ENCODE measurements at regions not wholly inside any gene's neighbourhood (a gene's known extent, or its start where the extent isn't known, plus 50 kb on each side); places are given as distances from the start of the nearest gene placed in this dataset.
"Not testable (repeated sequence)": the region's sequence is repeated elsewhere in the genome, so short reads cannot be mapped to it uniquely, and the experiment has no call there.

DNA sequence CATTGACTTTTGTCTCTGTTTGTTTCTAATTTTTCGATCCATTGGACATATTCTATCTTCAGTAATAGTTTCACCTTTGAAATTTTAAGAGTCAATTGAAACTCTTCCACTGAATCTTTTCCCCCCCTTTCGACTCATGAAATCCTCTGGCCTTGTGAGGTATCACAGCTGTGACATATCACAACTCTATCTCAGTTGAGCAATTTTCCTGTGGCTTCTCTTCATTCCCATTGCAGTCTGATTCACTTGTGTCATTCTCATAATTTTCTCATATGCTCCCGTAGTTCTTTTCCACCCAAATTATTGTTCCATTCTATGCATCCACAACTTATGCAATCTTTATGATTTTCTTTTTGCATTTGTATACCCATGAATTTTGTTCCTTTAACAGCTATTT lies 261.6 kb downstream of the DACT1 start:
- Histone ChIP-seq H2AFZ (ENCODE audit: low read depth, low read length) (no peak overlapping the region), H3K27me3 (ENCODE audit: insufficient read depth, low read length) (peaks cover 8% of the 10 kb centered on the region), H3K4me3 (ENCODE audit: low read length) (no peak overlapping the region), H3K36me3 (ENCODE audit: insufficient read depth, low read length) (no peaks in the 10 kb centered on the region), H3K9me3 (ENCODE audit: low read length) (no peaks in the 10 kb centered on the region), H3K4me1 (ENCODE audit: insufficient read depth, low read length) (no peaks in the 10 kb centered on the region)

DNA sequence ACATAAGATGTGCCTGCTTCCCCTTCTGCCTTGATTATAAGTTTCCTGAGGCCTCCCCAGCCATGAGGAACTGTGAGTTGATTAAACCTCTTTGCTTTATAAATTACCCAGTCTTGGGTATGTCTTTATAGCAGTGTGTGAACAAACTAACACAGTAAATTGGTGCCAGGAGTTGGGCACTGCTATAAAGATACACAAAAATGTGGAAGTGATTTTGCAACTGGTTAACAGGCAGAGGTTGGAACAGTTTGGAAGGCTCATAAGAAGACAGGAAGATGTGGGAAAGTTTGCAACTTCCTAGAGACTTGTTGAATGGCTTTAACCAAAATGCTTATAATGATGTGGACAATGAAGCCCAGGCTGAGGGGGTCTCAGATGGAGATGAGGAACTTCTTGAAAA lies 264.1 kb downstream of the DACT1 start:
- Histone ChIP-seq H2AFZ (ENCODE audit: low read depth, low read length) (no peak overlapping the region), H3K36me3 (ENCODE audit: insufficient read depth, low read length) (no peaks in the 10 kb centered on the region), H3K4me3 (ENCODE audit: low read length) (no peak overlapping the region)

GRCh38 chr14:58904776-58905175 lies 267.0 kb downstream of the DACT1 start:
- Histone ChIP-seq H3K4me1 (ENCODE audit: insufficient read depth, low read length) (no peaks in the 10 kb centered on the region), H3K9me3 (ENCODE audit: low read length) (no peaks in the 10 kb centered on the region), H2AFZ (ENCODE audit: low read depth, low read length) (no peak overlapping the region), H3K36me3 (ENCODE audit: insufficient read depth, low read length) (no peaks in the 10 kb centered on the region), H3K27me3 (ENCODE audit: insufficient read depth, low read length) (peaks cover 2% of the 10 kb centered on the region), H3K4me3 (ENCODE audit: low read length) (no peak overlapping the region)

More for the DNA sequence above, 264.1 kb downstream of the DACT1 start:
- no peaks in the 10 kb centered on the region for H3K9me3 ChIP-seq (ENCODE audit: low read length)
- peaks cover 8% of the 10 kb centered on the region for H3K27me3 ChIP-seq (ENCODE audit: insufficient read depth, low read length)
- H3K4me1 ChIP-seq (ENCODE audit: insufficient read depth, low read length) = no peaks in the 10 kb centered on the region

DNA sequence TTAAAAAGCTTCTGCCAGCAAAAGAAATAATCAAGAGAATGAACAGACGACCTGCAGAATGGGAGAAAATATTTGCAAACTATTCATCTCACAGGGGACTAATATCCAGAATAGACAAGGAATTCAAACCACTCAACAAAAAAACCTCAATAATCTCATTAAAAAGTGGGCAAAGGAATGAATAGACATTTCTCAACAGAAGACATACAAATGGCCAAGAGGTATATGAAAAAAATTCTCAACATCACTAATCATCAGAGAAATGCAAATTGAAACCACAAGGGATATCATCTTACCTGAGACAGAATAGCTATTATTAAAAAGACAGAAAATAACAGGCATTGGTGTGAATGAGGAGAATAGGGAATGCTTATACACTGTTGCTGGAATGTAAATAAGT lies 270.0 kb downstream of the DACT1 start:
- Histone ChIP-seq H3K4me1 (ENCODE audit: insufficient read depth, low read length) (no peaks in the 10 kb centered on the region), H3K27me3 (ENCODE audit: insufficient read depth, low read length) (no peaks in the 10 kb centered on the region), H3K4me3 (ENCODE audit: low read length) (no peak overlapping the region), H3K9me3 (ENCODE audit: low read length) (no peaks in the 10 kb centered on the region), H3K36me3 (ENCODE audit: insufficient read depth, low read length) (no peaks in the 10 kb centered on the region), H2AFZ (ENCODE audit: low read depth, low read length) (no peak overlapping the region)

- Histone ChIP-seq H3K27me3 (ENCODE audit: insufficient read depth, low read length) (no peaks in the 10 kb centered on the region), H3K4me3 (ENCODE audit: low read length) (no peak overlapping the region), H3K4me1 (ENCODE audit: insufficient read depth, low read length) (peaks cover 8% of the 10 kb centered on the region), H2AFZ (ENCODE audit: low read depth, low read length) (no peak overlapping the region), H3K36me3 (ENCODE audit: insufficient read depth, low read length) (no peaks in the 10 kb centered on the region), H3K9me3 (ENCODE audit: low read length) (no peaks in the 10 kb centered on the region)
These were observed 274.5 kb downstream of the DACT1 start for GRCh38 chr14:58912287-58912686.

DNA sequence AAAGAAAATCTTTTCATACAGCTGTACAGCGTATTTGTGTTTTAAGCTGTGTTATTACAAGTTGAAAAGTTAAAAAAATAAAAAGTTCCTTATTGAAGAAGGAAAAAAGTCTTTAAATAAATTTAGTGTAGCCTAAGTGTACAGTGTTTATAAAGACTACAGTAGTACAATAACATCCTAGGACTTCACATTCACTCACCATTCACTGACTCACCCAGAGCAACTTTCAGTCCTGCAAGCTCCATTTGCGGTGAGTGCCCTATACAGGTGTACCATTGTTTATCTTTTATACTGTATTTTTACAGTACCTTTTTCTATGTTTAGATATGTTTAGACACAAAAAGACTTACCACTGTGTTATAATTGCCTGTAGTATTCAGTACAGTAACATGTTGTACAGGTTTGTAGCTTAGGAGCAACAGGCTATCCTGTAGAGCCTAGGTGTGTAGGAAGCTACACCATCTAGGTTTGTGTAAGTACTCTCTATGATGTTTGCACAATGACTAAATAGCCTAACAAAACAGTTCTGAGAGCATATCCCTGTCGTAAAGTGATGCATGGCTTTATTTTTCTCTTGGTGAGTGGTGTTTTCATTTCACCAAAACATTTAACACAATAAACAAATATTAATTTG lies 275.2 kb downstream of the DACT1 start:
- Histone ChIP-seq H2AFZ (ENCODE audit: low read depth, low read length) (no peak overlapping the region), H3K9me3 (ENCODE audit: low read length) (no peaks in the 10 kb centered on the region), H3K36me3 (ENCODE audit: insufficient read depth, low read length) (no peaks in the 10 kb centered on the region), H3K4me3 (ENCODE audit: low read length) (no peak overlapping the region), H3K4me1 (ENCODE audit: insufficient read depth, low read length) (peaks cover 8% of the 10 kb centered on the region), H3K27me3 (ENCODE audit: insufficient read depth, low read length) (no peaks in the 10 kb centered on the region)

DNA sequence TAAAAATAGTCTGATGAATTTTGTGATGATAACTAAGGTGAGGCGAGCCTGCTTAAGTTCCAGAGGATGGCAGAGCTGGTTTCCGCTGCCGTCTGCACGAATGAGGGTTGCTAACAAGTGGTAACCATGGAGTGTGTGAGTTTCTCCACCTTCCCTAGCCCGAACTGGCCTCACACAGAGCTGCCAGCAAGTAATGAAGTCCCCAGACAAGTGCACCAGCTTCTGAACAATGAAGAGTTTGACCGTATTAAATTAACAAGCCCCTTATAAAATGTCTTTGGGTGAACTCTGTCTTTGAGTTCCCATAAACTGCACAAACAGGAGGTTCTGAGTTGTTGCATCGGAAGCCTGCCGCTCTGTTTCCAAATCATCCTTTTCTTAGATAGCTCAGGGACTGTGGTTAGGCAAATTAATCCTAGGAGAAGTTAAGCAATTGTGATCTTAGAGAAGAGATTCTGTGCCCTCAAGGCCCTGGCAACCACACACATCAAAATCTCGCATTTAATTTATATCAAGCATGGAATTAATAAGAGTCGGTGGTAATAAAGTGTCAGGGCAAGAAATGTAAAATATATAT lies 274.1 kb upstream of the DAAM1 start:
- H3K4me3 ChIP-seq (ENCODE audit: low read length) = no peak overlapping the region
- no peaks in the 10 kb centered on the region for H3K36me3 ChIP-seq (ENCODE audit: insufficient read depth, low read length)
- H3K9me3 ChIP-seq (ENCODE audit: low read length) = no peaks in the 10 kb centered on the region
- H3K4me1 ChIP-seq (ENCODE audit: insufficient read depth, low read length) = peaks cover 17% of the 10 kb centered on the region
- H2AFZ ChIP-seq (ENCODE audit: low read depth, low read length) = no peak overlapping the region
- no peaks in the 10 kb centered on the region for H3K27me3 ChIP-seq (ENCODE audit: insufficient read depth, low read length)

- peaks cover 20% of the 10 kb centered on the region for H3K4me1 ChIP-seq (ENCODE audit: insufficient read depth, low read length)
- H3K36me3 ChIP-seq (ENCODE audit: insufficient read depth, low read length) = no peaks in the 10 kb centered on the region
- no peaks in the 10 kb centered on the region for H3K27me3 ChIP-seq (ENCODE audit: insufficient read depth, low read length)
- no peak overlapping the region for H2AFZ ChIP-seq (ENCODE audit: low read depth, low read length)
- H3K9me3 ChIP-seq (ENCODE audit: low read length) = no peaks in the 10 kb centered on the region
- H3K4me3 ChIP-seq (ENCODE audit: low read length) = no peak overlapping the region
These were observed 272.8 kb upstream of the DAAM1 start for GRCh38 chr14:58915646-58916045.

GRCh38 chr14:58918066-58918738 lies 270.3 kb upstream of the DAAM1 start:
- Histone ChIP-seq H3K9me3 (ENCODE audit: low read length) (no peaks in the 10 kb centered on the region), H3K4me1 (ENCODE audit: insufficient read depth, low read length) (peaks cover 20% of the 10 kb centered on the region), H3K36me3 (ENCODE audit: insufficient read depth, low read length) (no peaks in the 10 kb centered on the region), H2AFZ (ENCODE audit: low read depth, low read length) (no peak overlapping the region), H3K4me3 (ENCODE audit: low read length) (no peak overlapping the region), H3K27me3 (ENCODE audit: insufficient read depth, low read length) (no peaks in the 10 kb centered on the region)

- H3K36me3 ChIP-seq (ENCODE audit: insufficient read depth, low read length) = no peaks in the 10 kb centered on the region
- H3K4me1 ChIP-seq (ENCODE audit: insufficient read depth, low read length) = peaks cover 17% of the 10 kb centered on the region
- H3K4me3 ChIP-seq (ENCODE audit: low read length) = no peak overlapping the region
- H3K9me3 ChIP-seq (ENCODE audit: low read length) = no peaks in the 10 kb centered on the region
- H3K27me3 ChIP-seq (ENCODE audit: insufficient read depth, low read length) = no peaks in the 10 kb centered on the region
- H2AFZ ChIP-seq (ENCODE audit: low read depth, low read length) = no peak overlapping the region
These were observed 269.2 kb upstream of the DAAM1 start for GRCh38 chr14:58919217-58919616.

DNA sequence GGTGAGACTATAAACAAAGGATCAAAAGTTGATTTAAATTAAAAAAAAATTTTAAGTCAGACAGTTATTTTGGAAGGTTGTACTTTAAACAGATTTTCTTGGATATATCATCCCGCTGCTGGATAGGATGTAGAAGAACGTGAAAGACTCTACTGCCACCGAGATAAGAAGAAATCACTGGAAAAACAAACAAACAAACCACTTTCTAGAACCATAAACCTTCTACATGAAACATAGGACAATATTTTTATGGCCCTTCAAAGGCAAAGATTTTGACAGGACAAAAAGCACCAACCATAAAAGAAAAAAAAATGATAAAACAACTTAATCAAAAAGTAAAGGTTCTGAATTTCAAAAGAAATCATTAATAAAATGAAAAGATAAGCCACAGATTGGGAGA lies 268.2 kb upstream of the DAAM1 start:
- Histone ChIP-seq H3K4me3 (ENCODE audit: low read length) (no peak overlapping the region), H3K36me3 (ENCODE audit: insufficient read depth, low read length) (no peaks in the 10 kb centered on the region), H3K9me3 (ENCODE audit: low read length) (no peaks in the 10 kb centered on the region), H2AFZ (ENCODE audit: low read depth, low read length) (no peak overlapping the region), H3K27me3 (ENCODE audit: insufficient read depth, low read length) (no peaks in the 10 kb centered on the region), H3K4me1 (ENCODE audit: insufficient read depth, low read length) (peaks cover 13% of the 10 kb centered on the region)

GRCh38 chr14:58922201-58922940 lies 266.1 kb upstream of the DAAM1 start:
- H3K4me3 ChIP-seq (ENCODE audit: low read length); H2AFZ ChIP-seq (ENCODE audit: low read depth, low read length); H3K36me3 ChIP-seq (ENCODE audit: insufficient read depth, low read length); H3K27me3 ChIP-seq (ENCODE audit: insufficient read depth, low read length); H3K9me3 ChIP-seq (ENCODE audit: low read length): not testable (repeated sequence)
- peaks cover 13% of the 10 kb centered on the region for H3K4me1 ChIP-seq (ENCODE audit: insufficient read depth, low read length)

DNA sequence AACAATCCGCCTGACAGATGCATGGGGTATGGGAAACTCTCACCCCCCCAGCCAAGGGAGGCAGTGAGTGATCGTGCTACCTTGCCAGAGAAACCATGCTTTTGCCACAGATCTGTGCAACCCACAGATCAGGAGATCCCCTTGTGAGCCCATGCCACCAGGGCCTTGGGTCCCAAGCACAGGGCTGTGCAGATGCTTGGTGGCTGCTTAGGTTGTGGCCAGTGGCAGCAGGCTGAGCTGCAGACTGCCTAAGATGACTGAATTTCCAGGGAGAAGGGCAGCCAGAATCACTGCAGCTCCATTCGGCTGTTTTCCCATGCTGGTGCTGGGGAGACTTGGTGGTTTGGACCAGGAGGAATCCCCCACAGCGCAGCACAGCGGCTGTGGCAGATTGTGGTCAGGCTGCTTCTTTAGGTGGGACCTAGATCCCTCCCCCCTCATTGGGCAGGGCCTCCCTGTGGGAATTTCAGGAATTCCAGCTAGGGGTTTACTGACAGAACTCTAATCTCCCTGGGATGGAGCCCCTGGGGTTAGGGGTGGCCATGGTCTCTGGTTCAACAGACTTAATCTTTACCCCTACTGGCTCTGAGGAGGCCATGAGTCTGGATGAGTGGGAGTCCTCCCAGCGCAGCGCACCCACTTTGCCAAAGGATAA lies 264.6 kb upstream of the DAAM1 start:
- Histone ChIP-seq H3K27me3 (ENCODE audit: insufficient read depth, low read length) (no peaks in the 10 kb centered on the region), H3K4me3 (ENCODE audit: low read length) (no peak overlapping the region), H3K4me1 (ENCODE audit: insufficient read depth, low read length) (peaks cover 8% of the 10 kb centered on the region), H3K36me3 (ENCODE audit: insufficient read depth, low read length) (no peaks in the 10 kb centered on the region), H2AFZ (ENCODE audit: low read depth, low read length) (no peak overlapping the region), H3K9me3 (ENCODE audit: low read length) (no peaks in the 10 kb centered on the region)

All from neuron (in vitro differentiated cells).